ENCODE measurements at regions not wholly inside any gene's neighbourhood (a gene's known extent, or its start where the extent isn't known, plus 50 kb on each side); places are given as distances from the start of the nearest gene placed in this dataset.

DNA sequence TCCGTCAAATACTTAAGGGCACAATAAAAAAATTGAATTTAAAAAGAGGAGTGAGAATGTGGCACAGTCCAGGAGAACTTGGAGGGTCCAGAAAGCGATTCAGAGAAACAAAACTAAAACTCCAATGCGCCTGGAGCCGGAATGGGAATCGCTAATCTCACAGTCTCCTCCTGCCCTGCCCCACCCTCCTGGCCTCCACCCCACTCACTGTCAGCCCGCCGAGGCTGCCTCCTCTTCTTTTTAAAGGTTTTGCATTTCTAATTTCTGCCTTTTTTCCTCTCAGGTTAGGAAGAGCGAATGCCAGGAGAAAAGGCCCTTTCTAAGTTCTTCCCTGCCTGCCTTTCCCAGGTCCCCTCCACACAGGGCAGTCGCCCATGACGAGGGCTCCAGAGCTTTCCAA lies 135.3 kb downstream of the ZBTB18 start:
- TF ChIP-seq, protein P1, sequence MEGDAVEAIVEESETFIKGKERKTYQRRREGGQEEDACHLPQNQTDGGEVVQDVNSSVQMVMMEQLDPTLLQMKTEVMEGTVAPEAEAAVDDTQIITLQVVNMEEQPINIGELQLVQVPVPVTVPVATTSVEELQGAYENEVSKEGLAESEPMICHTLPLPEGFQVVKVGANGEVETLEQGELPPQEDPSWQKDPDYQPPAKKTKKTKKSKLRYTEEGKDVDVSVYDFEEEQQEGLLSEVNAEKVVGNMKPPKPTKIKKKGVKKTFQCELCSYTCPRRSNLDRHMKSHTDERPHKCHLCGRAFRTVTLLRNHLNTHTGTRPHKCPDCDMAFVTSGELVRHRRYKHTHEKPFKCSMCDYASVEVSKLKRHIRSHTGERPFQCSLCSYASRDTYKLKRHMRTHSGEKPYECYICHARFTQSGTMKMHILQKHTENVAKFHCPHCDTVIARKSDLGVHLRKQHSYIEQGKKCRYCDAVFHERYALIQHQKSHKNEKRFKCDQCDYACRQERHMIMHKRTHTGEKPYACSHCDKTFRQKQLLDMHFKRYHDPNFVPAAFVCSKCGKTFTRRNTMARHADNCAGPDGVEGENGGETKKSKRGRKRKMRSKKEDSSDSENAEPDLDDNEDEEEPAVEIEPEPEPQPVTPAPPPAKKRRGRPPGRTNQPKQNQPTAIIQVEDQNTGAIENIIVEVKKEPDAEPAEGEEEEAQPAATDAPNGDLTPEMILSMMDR (IDR thresholded peaks at IDR 0.05), result no peak
- TF ChIP-seq POLR2A (IDR thresholded peaks at IDR 0.05), result no peak
